OCI-M1 (cell line): ENCODE measurements at regions not wholly inside any gene's neighbourhood (a gene's known extent, or its start where the extent isn't known, plus 50 kb on each side); places are given as distances from the start of the nearest gene placed in this dataset.

Experiments used
- DNase-seq: peaks from one replicate; lab custom pipeline; 2025; lab: John Stamatoyannopoulos, UW

DNA sequence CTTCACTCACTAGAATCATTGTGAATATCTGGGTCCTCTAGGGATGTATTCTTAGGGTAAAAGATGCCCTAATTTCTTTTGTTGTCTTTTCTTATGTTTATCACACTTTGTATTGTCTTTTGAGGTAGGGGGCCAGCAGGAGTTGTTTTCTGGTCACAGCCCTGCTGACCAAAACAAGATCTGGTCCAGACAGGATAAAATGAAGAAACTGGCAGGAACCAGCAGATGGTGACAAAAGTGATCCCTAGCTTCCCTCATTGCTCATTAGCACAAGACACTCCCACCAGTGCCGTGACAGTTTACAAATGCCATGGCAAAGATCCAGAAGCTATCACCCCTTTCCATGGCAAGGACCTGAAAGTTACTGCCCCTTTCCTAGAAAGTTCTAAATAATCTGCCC lies 81.7 kb upstream of the CCDC85A start:
- DNase-seq, result no peak

- DNase-seq, result no peak
These were observed 80.9 kb upstream of the CCDC85A start for GRCh38 chr2:56102866-56103265.

DNA sequence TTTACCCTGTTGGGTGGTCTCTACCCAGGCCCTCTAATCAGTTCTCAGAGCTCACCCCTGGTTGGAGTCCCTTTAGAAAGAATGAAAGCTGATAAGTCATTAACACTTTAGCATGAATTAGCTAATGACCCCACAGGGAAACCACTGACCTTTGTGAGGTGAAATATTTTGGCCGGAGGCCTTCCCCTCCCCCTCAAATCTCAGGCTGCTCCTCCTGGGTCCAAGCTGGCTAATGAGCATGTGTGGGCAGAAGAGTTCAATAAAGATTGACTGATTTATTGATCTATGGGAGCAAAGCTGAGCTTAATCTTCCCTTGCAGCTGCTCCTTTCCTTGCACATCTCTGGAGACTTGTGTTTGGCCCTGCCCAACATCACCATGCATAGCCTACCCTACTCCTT lies 78.8 kb upstream of the CCDC85A start:
- DNase-seq, result no peak

- no peak for DNase-seq
These were observed 76.1 kb upstream of the CCDC85A start for GRCh38 chr2:56107502-56108220.

DNA sequence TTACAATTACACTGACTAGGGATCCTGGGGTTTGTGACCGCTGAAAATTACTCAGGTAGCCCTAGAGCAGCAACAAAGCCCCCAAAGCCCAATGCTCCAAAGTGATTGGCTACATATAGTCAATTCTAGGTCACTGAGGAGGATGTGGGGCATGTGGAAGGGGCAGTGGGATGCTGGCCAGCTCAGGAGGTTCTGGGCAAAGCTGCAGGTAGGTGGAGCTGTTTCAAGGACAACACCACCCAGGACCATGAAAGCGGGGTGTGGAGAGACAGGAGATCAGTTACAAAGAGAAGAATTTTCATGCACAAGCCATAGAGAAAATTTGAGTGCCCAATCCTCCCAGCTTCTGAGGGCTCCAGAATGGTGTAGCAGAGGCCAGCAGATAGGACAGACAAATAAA lies 75.0 kb upstream of the CCDC85A start:
- DNase-seq, result no peak

GRCh38 chr2:56109994-56110393 lies 73.8 kb upstream of the CCDC85A start:
- no peak for DNase-seq

GRCh38 chr2:56113382-56113975 lies 70.3 kb upstream of the CCDC85A start:
- DNase-seq, result no peak

GRCh38 chr2:56117764-56118163 lies 66.0 kb upstream of the CCDC85A start:
- no peak for DNase-seq

- DNase-seq, result peak; percentile 33
These were observed 65.3 kb upstream of the CCDC85A start for GRCh38 chr2:56118474-56118873.

DNA sequence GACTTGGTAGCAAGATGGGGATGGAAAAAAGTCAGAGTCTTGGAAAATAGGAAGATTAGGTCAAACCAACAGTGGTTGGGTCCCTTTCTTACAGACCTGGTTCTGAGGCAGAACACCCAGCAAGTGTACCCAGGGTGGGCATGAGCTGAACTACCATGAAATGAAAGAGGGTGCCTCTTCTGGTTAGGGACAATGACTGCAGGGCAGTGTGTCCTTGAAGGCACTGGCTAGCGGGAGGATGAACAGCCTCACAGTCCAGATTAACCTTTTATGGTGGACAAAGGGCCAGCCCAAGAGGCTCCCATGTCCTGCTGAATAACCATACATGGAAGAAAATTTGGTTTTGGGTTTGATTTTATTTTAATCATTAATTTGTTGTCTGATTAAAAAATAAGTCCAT lies 61.8 kb upstream of the CCDC85A start:
- DNase-seq, result no peak

DNA sequence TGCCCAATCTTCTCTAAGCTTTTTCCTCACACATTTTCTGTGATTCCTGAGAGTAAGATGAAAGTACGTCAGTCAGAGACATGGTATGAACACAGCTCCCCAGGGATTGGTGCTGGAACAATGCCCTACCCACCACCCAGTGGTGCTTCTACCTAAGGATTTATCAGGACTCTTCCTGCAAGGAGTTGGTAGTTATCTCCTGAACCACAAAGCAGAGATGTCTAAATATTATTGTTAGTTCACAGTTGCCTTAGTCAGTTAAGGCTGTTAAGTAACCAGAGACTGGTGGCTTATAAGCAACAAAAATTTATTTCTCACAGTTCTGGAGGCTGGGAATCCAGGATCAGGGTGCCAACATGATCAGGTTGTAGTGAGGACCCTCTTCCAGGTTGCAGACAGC lies 60.3 kb upstream of the CCDC85A start:
- DNase-seq, result no peak

- DNase-seq, result peak; percentile 35
These were observed 56.8 kb upstream of the CCDC85A start for GRCh38 chr2:56127010-56127409.

GRCh38 chr2:56127463-56128152 lies 56.2 kb upstream of the CCDC85A start:
- no peak for DNase-seq

DNA sequence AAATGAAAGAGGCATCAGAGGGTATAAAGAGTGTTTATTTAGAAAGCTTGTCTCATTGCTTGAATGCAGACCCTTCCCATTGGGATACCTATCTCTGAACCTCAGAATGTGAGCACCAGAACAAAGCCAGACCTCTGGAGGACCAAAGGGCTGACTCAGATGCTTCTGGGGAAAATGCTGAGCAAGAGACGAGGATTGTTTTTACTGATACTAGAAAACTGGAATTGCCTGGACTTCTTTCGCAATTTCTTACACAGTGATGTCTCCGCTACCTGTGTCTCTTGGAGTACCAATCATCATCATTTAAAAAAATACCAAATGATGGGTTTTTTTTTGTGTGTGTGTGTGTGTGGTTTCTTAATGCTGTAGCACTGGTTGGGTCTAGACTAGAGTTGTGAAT lies 55.6 kb upstream of the CCDC85A start:
- DNase-seq, result no peak

DNA sequence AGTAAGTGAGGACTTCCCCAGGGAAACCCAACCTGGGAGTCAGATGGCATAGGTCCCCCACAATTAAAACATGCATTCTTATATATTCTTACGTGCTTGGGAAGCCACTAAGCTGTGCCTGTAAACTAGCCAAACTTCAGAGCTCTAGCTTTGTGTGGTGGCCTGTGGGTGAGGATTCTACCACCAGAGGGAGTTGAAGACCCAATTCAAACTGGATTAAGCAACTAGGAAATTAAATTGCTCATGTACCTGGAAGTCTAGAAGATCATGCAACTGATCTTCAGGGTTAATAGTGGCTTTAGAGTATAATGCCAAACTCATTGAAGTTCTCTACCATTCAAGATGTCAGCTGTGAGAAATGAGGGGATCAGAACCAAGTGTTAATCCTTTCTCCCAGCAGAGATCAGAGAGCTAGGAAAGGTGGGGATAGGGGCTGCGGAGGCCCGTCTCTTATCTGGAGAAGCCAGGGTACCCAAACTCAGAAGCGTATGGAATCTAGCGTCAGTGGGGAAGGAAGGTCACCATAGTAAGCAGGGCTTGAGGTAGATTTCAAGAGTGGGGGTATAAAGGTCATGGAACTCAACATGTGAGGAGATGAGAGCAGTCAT lies 53.2 kb upstream of the CCDC85A start:
- DNase-seq, result peak; percentile 76

- peak; percentile 75 for DNase-seq
These were observed 51.7 kb upstream of the CCDC85A start for GRCh38 chr2:56132138-56132537.

GRCh38 chr2:56133441-56133840 lies 50.3 kb upstream of the CCDC85A start:
- no peak for DNase-seq

DNA sequence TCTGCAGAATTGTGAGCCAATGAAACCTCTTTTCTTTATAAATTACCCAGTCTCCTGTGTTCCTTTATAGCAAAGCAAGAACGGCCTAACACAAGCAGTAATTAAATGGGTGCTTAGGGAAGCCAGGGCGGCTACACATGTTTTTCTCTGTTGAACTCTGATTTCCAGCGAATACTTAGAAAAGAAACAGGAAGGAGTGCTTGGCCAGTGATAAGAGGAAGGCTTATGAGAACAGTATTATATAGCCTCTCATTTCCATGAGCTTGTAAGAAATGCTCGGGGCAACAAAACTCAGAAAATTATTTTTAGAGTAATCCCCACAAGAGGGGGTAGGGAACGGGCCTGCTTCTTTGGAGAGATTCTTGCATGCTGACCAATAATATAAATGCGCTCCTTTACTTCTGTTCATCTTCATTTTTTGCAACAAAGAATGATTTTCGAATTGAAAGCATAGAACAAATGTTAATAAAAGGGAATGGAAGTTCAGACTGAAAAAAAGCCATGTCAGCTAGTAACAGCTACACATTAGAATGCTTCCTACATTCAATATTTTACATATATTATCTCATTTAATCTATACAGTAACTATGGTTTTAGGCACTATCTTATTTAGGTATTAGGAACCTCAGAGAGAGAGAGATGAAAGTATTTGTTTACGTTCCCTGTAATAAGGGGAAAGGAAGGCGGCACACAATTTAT lies 49.7 kb upstream of the CCDC85A start:
- DNase-seq, result peak; percentile 89
